ENCODE measurements at regions not wholly inside any gene's neighbourhood (a gene's known extent, or its start where the extent isn't known, plus 50 kb on each side); places are given as distances from the start of the nearest gene placed in this dataset.
A peak's percentile ranks its signal among the peaks of the same experiment; 100 is the strongest.

DNA sequence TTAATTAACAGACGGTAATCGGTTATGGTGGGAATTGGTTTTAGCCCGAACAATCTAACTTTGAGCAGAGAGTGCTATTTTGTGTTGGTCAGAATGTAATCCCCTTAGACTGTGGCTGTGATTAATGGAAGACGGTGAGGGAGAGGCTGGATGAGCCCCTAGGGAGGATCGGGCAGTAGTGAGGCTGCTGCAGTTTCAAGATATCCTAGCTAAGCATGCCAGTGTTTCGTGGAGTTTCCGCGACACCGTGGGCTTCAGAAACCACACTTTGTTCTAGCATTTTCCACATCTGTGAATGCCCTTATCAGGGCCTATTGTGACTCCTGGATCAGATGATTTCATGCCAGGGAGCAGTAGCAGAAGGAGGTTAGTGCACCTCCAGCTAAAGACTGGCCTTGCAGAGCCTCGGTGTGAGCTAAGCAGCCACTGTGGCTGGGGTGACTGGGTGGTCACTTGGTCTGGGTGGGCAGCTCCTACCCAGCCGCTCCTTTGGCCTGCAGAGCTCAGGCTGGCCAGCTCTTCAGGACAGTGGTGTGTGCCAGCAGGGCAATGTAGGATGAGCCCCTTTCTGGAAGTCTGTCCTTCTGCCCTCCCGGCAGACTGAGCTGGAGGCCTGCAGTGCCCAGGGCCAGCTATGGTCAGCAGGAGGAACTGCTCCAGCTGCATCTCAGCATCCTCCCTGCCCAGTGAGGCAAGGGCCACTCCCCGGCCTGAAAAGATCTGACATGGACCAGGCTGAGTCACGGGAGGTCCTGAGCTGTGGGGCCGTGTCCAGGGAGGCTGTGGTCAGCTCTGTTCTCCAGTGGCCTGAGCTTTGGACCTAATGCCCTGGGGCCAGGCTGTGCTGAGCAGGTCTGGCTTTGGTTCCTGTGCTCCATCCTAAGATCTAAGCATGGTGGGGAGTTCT is 142.6 kb upstream of the GPC1 start:
- Histone ChIP-seq H3K27ac (peak overlapping the region in 10 of 12 donors; percentile 25 to 83 (median 80)), H3K4me1 (peaks cover 0 to 53% (median 14%) of the 10 kb centered on the region in 12 donors), H3K9me3 (no peaks in the 10 kb centered on the region), H3K27me3 (no peaks in the 10 kb centered on the region), H3K4me3 (no peak overlapping the region), H3K36me3 (no peaks in the 10 kb centered on the region)
- intact Hi-C loops (cut with DNase I), result loop anchor here in 3 of 10 donors (1.0 to 10.0 kb wide), 3 partner anchors 56 to 144 kb away; partner anchors contain the start of gene GPC1 (in 1 of the 3)
- ATAC-seq (no peak), DNase-seq (no peak)
- 68 to 76% (median 75%) methylated on average over 12 to 15 of the region's 15 CpGs for WGBS, 4 donors
- no peak for TF ChIP-seq POLR2A (IDR thresholded peaks at IDR 0.05)
- TF ChIP-seq, protein P1, sequence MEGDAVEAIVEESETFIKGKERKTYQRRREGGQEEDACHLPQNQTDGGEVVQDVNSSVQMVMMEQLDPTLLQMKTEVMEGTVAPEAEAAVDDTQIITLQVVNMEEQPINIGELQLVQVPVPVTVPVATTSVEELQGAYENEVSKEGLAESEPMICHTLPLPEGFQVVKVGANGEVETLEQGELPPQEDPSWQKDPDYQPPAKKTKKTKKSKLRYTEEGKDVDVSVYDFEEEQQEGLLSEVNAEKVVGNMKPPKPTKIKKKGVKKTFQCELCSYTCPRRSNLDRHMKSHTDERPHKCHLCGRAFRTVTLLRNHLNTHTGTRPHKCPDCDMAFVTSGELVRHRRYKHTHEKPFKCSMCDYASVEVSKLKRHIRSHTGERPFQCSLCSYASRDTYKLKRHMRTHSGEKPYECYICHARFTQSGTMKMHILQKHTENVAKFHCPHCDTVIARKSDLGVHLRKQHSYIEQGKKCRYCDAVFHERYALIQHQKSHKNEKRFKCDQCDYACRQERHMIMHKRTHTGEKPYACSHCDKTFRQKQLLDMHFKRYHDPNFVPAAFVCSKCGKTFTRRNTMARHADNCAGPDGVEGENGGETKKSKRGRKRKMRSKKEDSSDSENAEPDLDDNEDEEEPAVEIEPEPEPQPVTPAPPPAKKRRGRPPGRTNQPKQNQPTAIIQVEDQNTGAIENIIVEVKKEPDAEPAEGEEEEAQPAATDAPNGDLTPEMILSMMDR (IDR thresholded peaks at IDR 0.05), result no peak

DNA sequence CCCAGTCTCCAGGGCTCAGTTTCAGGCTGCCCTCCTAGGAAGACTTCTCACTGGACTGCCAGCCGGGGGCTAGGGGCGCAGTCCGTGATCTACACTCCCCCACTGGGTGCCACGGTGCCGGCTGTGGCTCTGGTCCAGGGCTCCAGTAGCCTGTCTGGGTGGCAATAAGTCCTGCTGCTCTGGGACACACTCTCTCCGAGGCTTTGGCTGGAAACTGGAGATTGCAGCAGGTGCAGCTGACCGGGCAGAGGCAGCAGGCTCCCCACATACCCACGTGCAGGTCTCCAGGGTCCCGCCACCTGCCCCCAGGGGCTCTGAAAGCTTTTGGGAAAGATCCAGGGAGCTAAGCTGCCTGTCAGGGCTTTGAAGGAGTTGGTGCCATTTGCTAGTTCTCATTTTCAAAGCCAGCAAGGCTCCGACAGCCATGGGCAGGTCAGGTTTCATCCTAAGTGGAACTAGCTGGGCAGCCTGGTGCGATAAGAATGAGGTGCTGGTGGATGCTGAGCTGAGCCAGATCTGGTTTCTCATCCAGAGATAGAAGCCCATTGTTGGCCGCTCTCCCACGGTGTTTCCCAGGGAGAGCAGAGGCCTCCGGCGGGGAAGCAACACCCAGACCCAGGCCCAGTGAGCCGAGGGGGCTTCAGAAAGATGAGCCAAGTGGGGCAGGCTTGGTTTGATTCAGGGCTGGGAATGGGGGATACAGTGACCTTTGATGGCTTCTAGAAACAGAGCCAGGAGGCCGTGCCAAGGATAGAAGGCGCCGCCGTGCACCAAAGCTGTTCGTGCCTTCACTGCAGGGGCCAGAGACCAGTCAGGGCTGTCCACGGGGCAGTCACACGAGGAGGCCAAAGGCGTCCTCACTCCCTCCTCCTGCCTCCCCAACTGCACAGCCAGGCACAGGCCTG is 141.7 kb upstream of the GPC1 start:
- TF ChIP-seq, protein P1 (IDR thresholded peaks at IDR 0.05), result no peak
- TF ChIP-seq POLR2A (IDR thresholded peaks at IDR 0.05), result no peak

DNA sequence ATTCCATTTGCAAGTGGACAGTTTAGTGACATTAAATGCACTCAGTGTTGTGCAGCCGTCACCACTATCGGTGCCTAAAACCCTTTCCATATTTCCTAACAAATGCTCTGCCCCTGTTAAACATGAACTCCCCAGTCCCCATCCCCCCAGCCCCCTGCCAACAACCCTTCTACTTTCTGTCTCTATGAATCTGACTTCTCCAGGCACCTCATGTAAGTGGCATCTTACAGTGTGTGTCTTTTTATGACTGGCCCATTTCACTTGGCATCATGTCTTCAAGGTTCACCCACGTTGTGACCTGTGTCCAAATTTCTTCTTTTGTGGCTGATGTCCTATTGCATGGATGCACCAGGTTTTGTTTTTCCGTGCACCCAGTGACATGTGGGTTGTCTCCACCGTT is 140.9 kb upstream of the GPC1 start:
- no peak for ATAC-seq
- H3K4me1 ChIP-seq, result peaks cover 0 to 54% (median 14%) of the 10 kb centered on the region in 12 donors
- intact Hi-C loops (cut with DNase I), result loop anchor here in 2 of 10 donors (5.0 to 10.0 kb wide), 2 partner anchors 60 to 143 kb away; partner anchors contain the start of gene GPC1 (in 1 of the 2)
- no peaks in the 10 kb centered on the region for H3K9me3 ChIP-seq
- DNase-seq, result no peak
- H3K36me3 ChIP-seq, result no peaks in the 10 kb centered on the region
- TF ChIP-seq, protein P1 (IDR thresholded peaks at IDR 0.05), result no peak
- no peak for TF ChIP-seq POLR2A (IDR thresholded peaks at IDR 0.05)
- peak overlapping the region in 8 of 12 donors; percentile 5 to 83 (median 80) for H3K27ac ChIP-seq
- no peaks in the 10 kb centered on the region for H3K27me3 ChIP-seq
- 73 to 75% (median 74%) methylated on average over 5 of the region's 5 CpGs for WGBS, 4 donors
- no peak overlapping the region for H3K4me3 ChIP-seq

More for the DNA sequence above, 141.7 kb upstream of the GPC1 start:
- intact Hi-C loops (cut with DNase I), result loop anchor here in 3 of 10 donors (1.0 to 10.0 kb wide), 3 partner anchors 57 to 143 kb away; partner anchors contain the start of gene GPC1 (in 1 of the 3)
- peak; percentile 44 to 83 (median 65) for DNase-seq
- WGBS, 4 donors, result 41 to 60% (median 44%) methylated on average over 14 to 24 of the region's 24 CpGs
- H3K27me3 ChIP-seq, result no peaks in the 10 kb centered on the region
- H3K36me3 ChIP-seq, result no peaks in the 10 kb centered on the region
- peak overlapping the region in 11 of 12 donors; percentile 25 to 83 (median 79) for H3K27ac ChIP-seq
- H3K9me3 ChIP-seq, result no peaks in the 10 kb centered on the region
- H3K4me1 ChIP-seq, result peaks cover 0 to 54% (median 14%) of the 10 kb centered on the region in 12 donors
- no peak overlapping the region for H3K4me3 ChIP-seq
- ATAC-seq, result peak in 3 of 4 donors; percentile 53 to 73 (median 71)

Data from heart left ventricle (tissue), 16 donors.